Activated CD4-positive, alpha-beta T cell treated with anti-CD3 and anti-CD28 coated beads, Interleukin-2, Interleukin-4, amounts not matched to agents 100 ng/mL and 50 ng/mL, durations not matched to agents 16 hours and 8 hours (primary cell): ENCODE measurements at regions not wholly inside any gene's neighbourhood (a gene's known extent, or its start where the extent isn't known, plus 50 kb on each side); places are given as distances from the start of the nearest gene placed in this dataset.
"Not testable (repeated sequence)": the region's sequence is repeated elsewhere in the genome, so short reads cannot be mapped to it uniquely, and the experiment has no call there.

Experiments
- DNase-seq: peaks from one replicate; pipeline ENCODE4 v3.0.0-alpha.2; 2020; ENCODE audit warnings: low spot score

DNA sequence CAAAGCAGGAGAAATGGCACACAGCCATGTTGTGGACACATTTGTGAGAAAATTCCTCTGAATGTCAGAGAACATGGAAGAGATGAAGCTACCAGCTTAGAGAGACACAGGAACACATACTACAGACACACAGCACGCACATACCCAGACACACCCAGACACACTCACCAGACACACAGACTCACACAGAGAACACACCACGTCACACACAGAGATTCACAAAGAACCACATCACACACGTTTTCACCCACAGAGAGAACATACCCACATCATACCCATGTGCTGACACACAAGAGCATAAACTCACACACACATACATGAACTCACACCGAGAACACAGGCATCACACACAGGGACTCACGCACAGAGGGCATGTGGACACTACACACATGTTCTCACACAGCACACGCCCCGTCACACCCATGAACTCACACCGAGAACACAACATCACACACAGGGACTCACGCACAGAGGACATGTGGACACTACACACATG is 124.9 kb downstream of the METRNL start:
- no peak for DNase-seq

DNA sequence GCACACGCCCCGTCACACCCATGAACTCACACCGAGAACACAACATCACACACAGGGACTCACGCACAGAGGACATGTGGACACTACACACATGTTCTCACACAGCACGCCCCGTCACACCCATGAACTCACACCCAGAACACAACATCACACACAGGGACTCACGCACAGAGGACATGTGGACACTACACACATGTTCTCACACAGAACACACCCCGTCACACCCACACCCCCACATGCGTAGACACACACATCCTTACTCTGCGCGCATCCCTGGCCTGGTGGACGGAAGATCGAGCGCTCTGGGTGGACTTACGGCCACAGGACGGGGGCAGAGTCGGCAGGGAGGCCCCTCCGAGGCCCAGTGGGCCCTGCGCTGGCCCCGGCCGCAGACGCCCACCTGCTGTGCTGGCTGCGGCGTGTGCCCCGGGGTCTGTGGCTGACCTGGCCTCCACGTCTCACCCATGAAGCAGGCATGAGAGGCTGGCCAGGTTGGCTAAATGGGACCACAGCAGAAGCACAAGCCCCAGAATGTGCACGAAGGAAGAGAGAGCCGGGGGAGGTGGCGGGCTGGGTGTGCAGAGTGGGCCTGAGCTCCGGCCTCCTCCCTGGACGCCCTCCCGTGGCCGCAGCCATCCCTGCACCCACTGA is 125.5 kb downstream of the METRNL start:
- not testable (repeated sequence) for DNase-seq

- peak; percentile 68 for DNase-seq
These were observed 126.1 kb downstream of the METRNL start for GRCh38 chr17:83205387-83206035.

- not testable (repeated sequence) for DNase-seq
These were observed 126.6 kb downstream of the METRNL start for GRCh38 chr17:83206036-83206394.

- not testable (repeated sequence) for DNase-seq
These were observed 127.6 kb downstream of the METRNL start for GRCh38 chr17:83206819-83207588.

GRCh38 chr17:83247001-83247400 is 167.6 kb downstream of the METRNL start:
- not testable (repeated sequence) for DNase-seq
